ENCODE measurements at regions not wholly inside any gene's neighbourhood (a gene's known extent, or its start where the extent isn't known, plus 50 kb on each side); places are given as distances from the start of the nearest gene placed in this dataset.

DNA sequence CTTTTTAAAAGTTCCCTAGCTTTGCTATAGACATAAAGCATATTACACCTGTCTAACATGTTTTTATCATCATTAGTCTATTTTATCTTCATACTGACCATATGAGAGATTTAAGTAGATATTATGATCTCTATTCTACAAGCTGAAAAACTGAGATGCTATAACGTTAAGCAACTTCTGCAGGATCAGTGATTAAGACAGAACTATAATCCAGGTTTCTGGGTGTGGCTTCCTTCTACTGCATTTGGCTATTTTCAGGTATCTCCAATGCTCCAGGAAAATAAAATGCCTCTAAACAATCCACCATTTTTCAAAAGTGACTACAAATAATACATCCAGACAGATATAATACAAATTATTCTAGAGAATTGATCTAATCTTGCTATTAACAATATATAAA lies 53.4 kb downstream of the RGS2 start:
- Mint-ChIP-seq H3K36me3 (ENCODE audit: insufficient read depth, unreplicated experiment) (no peaks in the 10 kb centered on the region), H3K4me1 (ENCODE audit: low read depth, unreplicated experiment) (no peaks in the 10 kb centered on the region), H3K27me3 (ENCODE audit: unreplicated experiment) (no peaks in the 10 kb centered on the region), H3K4me3 (ENCODE audit: low read depth, unreplicated experiment) (no peak overlapping the region), H3K9me3 (ENCODE audit: low read depth, unreplicated experiment) (no peaks in the 10 kb centered on the region), H3K27ac (ENCODE audit: unreplicated experiment) (no peak overlapping the region)
- intact Hi-C loops (cut with micrococcal nuclease; ENCODE audit: unreplicated experiment): no loop called here
- no TSS peak for BruUV-seq (replicated peaks)
- TF ChIP-seq, protein P1, sequence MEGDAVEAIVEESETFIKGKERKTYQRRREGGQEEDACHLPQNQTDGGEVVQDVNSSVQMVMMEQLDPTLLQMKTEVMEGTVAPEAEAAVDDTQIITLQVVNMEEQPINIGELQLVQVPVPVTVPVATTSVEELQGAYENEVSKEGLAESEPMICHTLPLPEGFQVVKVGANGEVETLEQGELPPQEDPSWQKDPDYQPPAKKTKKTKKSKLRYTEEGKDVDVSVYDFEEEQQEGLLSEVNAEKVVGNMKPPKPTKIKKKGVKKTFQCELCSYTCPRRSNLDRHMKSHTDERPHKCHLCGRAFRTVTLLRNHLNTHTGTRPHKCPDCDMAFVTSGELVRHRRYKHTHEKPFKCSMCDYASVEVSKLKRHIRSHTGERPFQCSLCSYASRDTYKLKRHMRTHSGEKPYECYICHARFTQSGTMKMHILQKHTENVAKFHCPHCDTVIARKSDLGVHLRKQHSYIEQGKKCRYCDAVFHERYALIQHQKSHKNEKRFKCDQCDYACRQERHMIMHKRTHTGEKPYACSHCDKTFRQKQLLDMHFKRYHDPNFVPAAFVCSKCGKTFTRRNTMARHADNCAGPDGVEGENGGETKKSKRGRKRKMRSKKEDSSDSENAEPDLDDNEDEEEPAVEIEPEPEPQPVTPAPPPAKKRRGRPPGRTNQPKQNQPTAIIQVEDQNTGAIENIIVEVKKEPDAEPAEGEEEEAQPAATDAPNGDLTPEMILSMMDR (IDR thresholded peaks at IDR 0.05; ENCODE audit: unreplicated experiment): no peak
- CTCF ChIA-PET: interaction anchor here (1.3 kb wide), 1 partner anchor 9 kb away, joined by 4 read pairs; no protein-coding TSS in a partner anchor
- DNase-seq: no peak

DNA sequence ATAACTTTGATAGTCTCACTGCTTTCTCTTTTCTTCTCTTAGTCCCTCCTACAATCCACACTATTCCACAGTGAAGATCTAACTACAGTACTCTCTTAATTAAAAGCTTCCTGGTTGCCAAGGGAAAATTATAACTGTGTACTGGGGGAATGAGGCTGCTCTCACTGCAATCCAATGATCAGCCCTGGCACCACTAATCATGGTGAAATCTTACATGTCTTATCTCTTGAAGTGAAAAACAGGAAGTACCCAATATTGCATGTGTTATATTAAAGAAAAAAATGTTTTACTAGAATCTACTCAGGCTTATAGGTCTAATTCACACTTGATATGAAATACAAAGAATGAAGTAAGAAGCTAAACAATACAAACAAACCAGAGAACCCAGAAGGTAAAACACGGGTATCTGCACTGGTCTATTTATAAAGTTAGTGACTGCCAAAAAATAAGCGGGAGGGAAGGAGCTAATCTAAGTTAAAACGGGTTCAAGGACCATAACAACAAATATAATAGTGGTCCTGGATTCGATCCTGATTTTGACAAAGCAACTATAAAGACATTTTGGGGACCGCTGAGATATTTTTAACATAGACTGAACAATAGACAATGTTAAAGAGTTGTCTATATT lies 57.5 kb downstream of the RGS2 start:
- no TSS peak for BruUV-seq (replicated peaks)
- Mint-ChIP-seq H3K36me3 (ENCODE audit: insufficient read depth, unreplicated experiment) (no peaks in the 10 kb centered on the region), H3K27ac (ENCODE audit: unreplicated experiment) (no peak overlapping the region), H3K4me1 (ENCODE audit: low read depth, unreplicated experiment) (no peaks in the 10 kb centered on the region), H3K27me3 (ENCODE audit: unreplicated experiment) (no peaks in the 10 kb centered on the region), H3K4me3 (ENCODE audit: low read depth, unreplicated experiment) (no peak overlapping the region), H3K9me3 (ENCODE audit: low read depth, unreplicated experiment) (no peaks in the 10 kb centered on the region)
- TF ChIP-seq, protein P1 (IDR thresholded peaks at IDR 0.05; ENCODE audit: unreplicated experiment): no peak
- intact Hi-C loops (cut with micrococcal nuclease; ENCODE audit: unreplicated experiment): no loop called here
- DNase-seq: no peak
- CTCF ChIA-PET: no interaction called here

DNA sequence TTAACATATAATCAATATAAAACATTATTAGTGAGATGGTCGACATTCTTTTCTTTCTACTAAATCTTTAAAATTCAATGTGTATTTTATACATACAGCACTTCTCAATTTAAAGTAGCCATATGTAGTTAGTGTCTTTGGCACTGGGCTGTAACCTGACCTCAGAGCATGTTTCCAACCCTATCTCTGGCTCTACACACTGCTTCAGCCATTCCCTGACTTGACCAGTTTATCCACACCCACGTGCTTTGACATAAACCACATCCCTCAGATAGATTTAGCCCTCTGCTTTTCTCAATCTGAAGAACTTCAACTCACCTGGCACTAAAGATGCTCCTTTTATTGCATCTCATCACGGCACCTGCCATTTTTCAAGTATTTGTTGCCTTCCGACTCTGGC lies 58.3 kb downstream of the RGS2 start:
- Mint-ChIP-seq H3K4me3 (ENCODE audit: low read depth, unreplicated experiment) (no peak overlapping the region), H3K27me3 (ENCODE audit: unreplicated experiment) (no peaks in the 10 kb centered on the region), H3K27ac (ENCODE audit: unreplicated experiment) (no peak overlapping the region), H3K36me3 (ENCODE audit: insufficient read depth, unreplicated experiment) (no peaks in the 10 kb centered on the region), H3K9me3 (ENCODE audit: low read depth, unreplicated experiment) (peaks cover 2% of the 10 kb centered on the region), H3K4me1 (ENCODE audit: low read depth, unreplicated experiment) (no peaks in the 10 kb centered on the region)
- no peak for DNase-seq
- TF ChIP-seq, protein P1 (IDR thresholded peaks at IDR 0.05; ENCODE audit: unreplicated experiment): no peak
- intact Hi-C loops (cut with micrococcal nuclease; ENCODE audit: unreplicated experiment): no loop called here
- CTCF ChIA-PET: no interaction called here
- BruUV-seq (replicated peaks): no TSS peak

DNA sequence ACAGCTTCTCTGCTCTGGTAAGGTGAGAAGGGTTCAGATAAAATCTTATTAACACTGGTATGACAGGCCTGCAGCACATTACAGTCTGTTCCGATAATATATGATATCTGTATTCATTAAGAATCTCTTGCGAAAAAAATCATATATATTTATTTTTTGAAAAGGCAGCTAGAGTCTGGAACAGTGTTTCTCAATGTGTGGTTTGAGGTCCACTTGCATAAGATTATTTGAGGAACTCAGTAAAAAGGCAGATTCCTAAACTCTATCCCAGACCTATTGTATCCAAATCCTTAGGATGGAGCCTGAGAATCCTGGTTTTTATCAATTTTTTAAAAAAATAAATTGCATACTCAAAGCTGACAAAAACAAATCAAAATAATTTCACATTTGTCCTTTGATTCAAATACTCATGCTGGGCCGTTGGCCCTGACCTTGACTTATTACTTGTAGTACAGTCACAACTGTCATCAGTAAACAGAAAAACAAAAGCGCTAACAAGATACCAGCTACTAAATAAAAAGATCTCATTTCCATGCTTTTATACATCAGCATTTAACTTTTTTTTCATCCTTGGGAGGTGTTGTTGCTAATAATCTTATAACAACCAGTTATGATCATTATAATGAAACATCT lies 60.6 kb downstream of the RGS2 start:
- no peaks in the 10 kb centered on the region for H3K4me1 Mint-ChIP-seq (ENCODE audit: low read depth, unreplicated experiment)
- intact Hi-C loops (cut with micrococcal nuclease; ENCODE audit: unreplicated experiment): no loop called here
- no TSS peak for BruUV-seq (replicated peaks)
- H3K9me3 Mint-ChIP-seq (ENCODE audit: low read depth, unreplicated experiment): peaks cover 2% of the 10 kb centered on the region
- TF ChIP-seq, protein P1 (IDR thresholded peaks at IDR 0.05; ENCODE audit: unreplicated experiment): no peak
- CTCF ChIA-PET: interaction anchor here (1.2 kb wide), 1 partner anchor 17 kb away, joined by 3 read pairs; no protein-coding TSS in a partner anchor
- no peak overlapping the region for H3K4me3 Mint-ChIP-seq (ENCODE audit: low read depth, unreplicated experiment)
- no peak overlapping the region for H3K27ac Mint-ChIP-seq (ENCODE audit: unreplicated experiment)
- no peaks in the 10 kb centered on the region for H3K27me3 Mint-ChIP-seq (ENCODE audit: unreplicated experiment)
- DNase-seq: no peak
- no peaks in the 10 kb centered on the region for H3K36me3 Mint-ChIP-seq (ENCODE audit: insufficient read depth, unreplicated experiment)
